ENCODE measurements at regions not wholly inside any gene's neighbourhood (a gene's known extent, or its start where the extent isn't known, plus 50 kb on each side); places are given as distances from the start of the nearest gene placed in this dataset.

- Histone ChIP-seq H3K4me3 (ENCODE audit: low read depth, low read length, poor library complexity, severe bottlenecking) (no peak overlapping the region), H3K9me3 (ENCODE audit: low read depth, low read length, poor library complexity, severe bottlenecking) (no peaks in the 10 kb centered on the region), H3K27me3 (replicated peaks; ENCODE audit: insufficient read depth, low read depth, low read length, poor library complexity) (no peaks in the 10 kb centered on the region), H3K4me1 (ENCODE audit: insufficient read depth, low read length, poor library complexity, severe bottlenecking) (peaks cover 4% of the 10 kb centered on the region), H3K36me3 (ENCODE audit: insufficient read depth, low read length, poor library complexity, severe bottlenecking) (no peaks in the 10 kb centered on the region), H3K27ac (ENCODE audit: low read depth, low read length, poor library complexity, severe bottlenecking) (no peak overlapping the region)
- POLR2A ChIA-PET (ENCODE audit: low non-redundant PET), result no interaction called here
- intact Hi-C loops (cut with micrococcal nuclease; ENCODE audit: unreplicated experiment), result no loop called here
- no peak for DNase-seq (ENCODE audit: low spot score)
- BruUV-seq (replicated peaks), result no TSS peak
- TF ChIP-seq EZH2 (IDR thresholded peaks at IDR 0.05; ENCODE audit: borderline replicate concordance, low read depth, low read length, poor library complexity, severe bottlenecking), result no peak
- TF ChIP-seq CTCF (conservative IDR thresholded peaks at IDR 0.05; ENCODE audit: low read depth, low read length), result no peak
- CTCF ChIA-PET, result no interaction called here
These were observed 81.6 kb upstream of the PBX1 start for GRCh38 chr1:164477343-164477742.

DNA sequence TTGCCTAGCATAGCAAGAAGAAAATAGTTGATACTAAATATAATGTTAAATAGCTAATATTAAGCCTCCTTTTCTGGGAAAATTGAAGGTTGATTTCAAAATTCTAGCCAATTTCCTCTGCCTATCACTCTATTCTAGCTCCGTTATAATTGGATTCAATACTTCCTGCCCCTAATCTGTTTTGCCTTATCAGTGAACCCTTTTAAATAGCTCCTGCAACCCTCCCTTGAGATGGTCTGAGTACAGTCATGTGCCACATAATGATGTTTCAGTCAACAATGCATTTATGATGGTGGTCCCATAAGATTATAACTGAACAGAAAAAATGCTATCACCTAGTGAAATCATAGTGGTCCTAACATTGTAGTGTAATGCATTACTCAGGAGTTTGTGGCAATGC is 79.7 kb upstream of the PBX1 start:
- no peak for DNase-seq (ENCODE audit: low spot score)
- Histone ChIP-seq H3K4me3 (ENCODE audit: low read depth, low read length, poor library complexity, severe bottlenecking) (no peak overlapping the region), H3K9me3 (ENCODE audit: low read depth, low read length, poor library complexity, severe bottlenecking) (no peaks in the 10 kb centered on the region), H3K36me3 (ENCODE audit: insufficient read depth, low read length, poor library complexity, severe bottlenecking) (no peaks in the 10 kb centered on the region), H3K4me1 (ENCODE audit: insufficient read depth, low read length, poor library complexity, severe bottlenecking) (peaks cover 4% of the 10 kb centered on the region), H3K27ac (ENCODE audit: low read depth, low read length, poor library complexity, severe bottlenecking) (no peak overlapping the region), H3K27me3 (replicated peaks; ENCODE audit: insufficient read depth, low read depth, low read length, poor library complexity) (no peaks in the 10 kb centered on the region)
- POLR2A ChIA-PET (ENCODE audit: low non-redundant PET), result no interaction called here
- TF ChIP-seq EZH2 (IDR thresholded peaks at IDR 0.05; ENCODE audit: borderline replicate concordance, low read depth, low read length, poor library complexity, severe bottlenecking) (no peak), CTCF (conservative IDR thresholded peaks at IDR 0.05; ENCODE audit: low read depth, low read length) (no peak)
- CTCF ChIA-PET, result no interaction called here
- intact Hi-C loops (cut with micrococcal nuclease; ENCODE audit: unreplicated experiment), result no loop called here
- BruUV-seq (replicated peaks), result no TSS peak

GRCh38 chr1:164480285-164480907 is 78.6 kb upstream of the PBX1 start:
- no TSS peak for BruUV-seq (replicated peaks)
- no peak overlapping the region for H3K27ac ChIP-seq (ENCODE audit: low read depth, low read length, poor library complexity, severe bottlenecking)
- H3K36me3 ChIP-seq (ENCODE audit: insufficient read depth, low read length, poor library complexity, severe bottlenecking), result no peaks in the 10 kb centered on the region
- peaks cover 9% of the 10 kb centered on the region for H3K4me1 ChIP-seq (ENCODE audit: insufficient read depth, low read length, poor library complexity, severe bottlenecking)
- TF ChIP-seq CTCF (conservative IDR thresholded peaks at IDR 0.05; ENCODE audit: low read depth, low read length) (no peak), EZH2 (IDR thresholded peaks at IDR 0.05; ENCODE audit: borderline replicate concordance, low read depth, low read length, poor library complexity, severe bottlenecking) (no peak)
- POLR2A ChIA-PET (ENCODE audit: low non-redundant PET), result no interaction called here
- DNase-seq (ENCODE audit: low spot score), result no peak
- H3K9me3 ChIP-seq (ENCODE audit: low read depth, low read length, poor library complexity, severe bottlenecking), result no peaks in the 10 kb centered on the region
- no peaks in the 10 kb centered on the region for H3K27me3 ChIP-seq (replicated peaks; ENCODE audit: insufficient read depth, low read depth, low read length, poor library complexity)
- no peak overlapping the region for H3K4me3 ChIP-seq (ENCODE audit: low read depth, low read length, poor library complexity, severe bottlenecking)
- intact Hi-C loops (cut with micrococcal nuclease; ENCODE audit: unreplicated experiment), result no loop called here
- CTCF ChIA-PET, result no interaction called here
